Endothelial cell of umbilical vein (primary cell): ENCODE measurements at regions not wholly inside any gene's neighbourhood (a gene's known extent, or its start where the extent isn't known, plus 50 kb on each side); places are given as distances from the start of the nearest gene placed in this dataset.

Source experiments
- BruUV-seq: library from RNA; stranded (reverse); fragments of 400-500 nt; replicated peaks from 2 replicates; lab custom pipeline; 2021; lab: Mats Ljungman, UMichigan
- CTCF ChIA-PET: fragments of 300-600, 350-600 bp; sonication (Branson Sonifier 250); formaldehyde crosslinking; loops from one replicate; lab custom pipeline; 2021; ENCODE audit warnings: antibody characterized with exemption, inconsistent platforms; lab: Charles Lee
- POLR2A ChIA-PET: fragments of 300-600, 350-600 bp; sonication (Branson Sonifier 250); formaldehyde crosslinking; loops from one replicate; lab custom pipeline; 2021; ENCODE audit warnings: antibody characterized with exemption, inconsistent platforms; lab: Charles Lee
- DNase-seq: peaks from one replicate; pipeline ENCODE4 v3.0.0-alpha.2; 2011; ENCODE audit warnings: low read depth, low spot score
- FAIRE-seq: peaks from 2 replicates; lab custom pipeline; 2011; peaks lifted over from hg19 to GRCh38; lab: Jason Lieb, UNC
- H2AFZ ChIP-seq: 2 replicates; pipeline ENCODE4 v1.6.0; 2012; ENCODE audit warnings: low read depth, low read length, control low read depth, inconsistent platforms
- H3K27ac ChIP-seq: 2 replicates; pipeline ENCODE4 v1.5.1; 2011; ENCODE audit warnings: low read depth, mild to moderate bottlenecking, control low read depth, low read length, moderate library complexity; ENCODE audit not compliant: insufficient read depth
- H3K27me3 ChIP-seq, 2 experiments: 2 replicates each; pipeline versions ENCODE4 v1.6.0 to v1.6.1; 2011; ENCODE audit warnings: low read length in 2 of 2, mixed read lengths in 1 of 2; ENCODE audit not compliant: control insufficient read depth in 2 of 2, insufficient read depth in 2 of 2
- H3K36me3 ChIP-seq, 2 experiments: 2 replicates in 1 of 2; 3 replicates in 1 of 2; pipeline ENCODE4 v1.5.1; 2011; ENCODE audit warnings: low read length in 2 of 2, mild to moderate bottlenecking in 1 of 2, moderate library complexity in 1 of 2; ENCODE audit not compliant: control insufficient read depth in 2 of 2, insufficient read depth in 2 of 2; ENCODE audit errors: extremely low read depth in 1 of 2
- H3K4me1 ChIP-seq: 3 replicates; pipeline ENCODE4 v1.5.1; 2011; ENCODE audit warnings: mild to moderate bottlenecking, low read length; ENCODE audit not compliant: control insufficient read depth, insufficient read depth; ENCODE audit errors: extremely low read depth
- H3K4me2 ChIP-seq: 2 replicates; pipeline ENCODE4 v1.6.1; 2011; ENCODE audit warnings: low read length, control low read depth, mixed read lengths; ENCODE audit not compliant: insufficient read depth
- H3K4me3 ChIP-seq, 3 experiments: fragments of 200-600 bp in 1 of 3; sonication (generic), shearing (Covaris generic) in 1 of 3; replicated peaks in 1 of 3; 2 replicates each; pipeline ENCODE4 v1.5.1; 2011 to 2016; ENCODE audit warnings: control low read depth in 3 of 3, low read length in 3 of 3, mild to moderate bottlenecking in 2 of 3, inconsistent platforms in 1 of 3, low read depth in 1 of 3, moderate library complexity in 1 of 3; ENCODE audit not compliant: insufficient read depth in 1 of 3
- H3K79me2 ChIP-seq: 2 replicates; pipeline ENCODE4 v1.6.0; 2012; ENCODE audit warnings: low read length, inconsistent platforms; ENCODE audit not compliant: control insufficient read depth, insufficient read depth
- H3K9ac ChIP-seq: replicated peaks from 2 replicates; pipeline ENCODE3; 2011; ENCODE audit warnings: low read length, control low read depth; ENCODE audit not compliant: insufficient read depth; ENCODE audit errors: extremely low read depth
- H3K9me1 ChIP-seq: replicated peaks from 3 replicates; pipeline ENCODE4 v1.6.0; 2011; ENCODE audit warnings: mild to moderate bottlenecking, low read length; ENCODE audit not compliant: control insufficient read depth, insufficient read depth; ENCODE audit errors: extremely low read depth
- H3K9me3 ChIP-seq: replicated peaks from 2 replicates; pipeline ENCODE4 v1.5.1; 2012; ENCODE audit warnings: low read length, inconsistent platforms; ENCODE audit not compliant: control insufficient read depth, insufficient read depth
- H4K20me1 ChIP-seq: replicated peaks from 2 replicates; pipeline ENCODE3; 2011; ENCODE audit warnings: mild to moderate bottlenecking, low read length; ENCODE audit not compliant: control insufficient read depth, insufficient read depth; ENCODE audit errors: extremely low read depth
- CTCF ChIP-seq, 2 donors: IDR thresholded peaks; 1 replicate in 1 of 2; 2 replicates in 1 of 2; pipeline ENCODE4 v1.5.1; 2011; ENCODE audit warnings: low read length in 2 of 2, mild to moderate bottlenecking in 2 of 2, moderate library complexity in 2 of 2, control low read depth in 1 of 2, inconsistent platforms in 1 of 2, low read depth in 1 of 2; ENCODE audit not compliant: insufficient read depth in 1 of 2; ENCODE audit errors: extremely low read depth in 1 of 2
- EZH2 ChIP-seq: IDR thresholded peaks from 2 replicates; pipeline ENCODE4 v1.6.1; 2012; ENCODE audit warnings: borderline replicate concordance, low read depth, mild to moderate bottlenecking, moderate library complexity, low read length, inconsistent platforms; ENCODE audit not compliant: severe bottlenecking
- FOS ChIP-seq: IDR thresholded peaks from 2 replicates; pipeline ENCODE4 v1.6.1; 2011; ENCODE audit warnings: mild to moderate bottlenecking, low read length, moderate library complexity, borderline replicate concordance; ENCODE audit not compliant: insufficient read depth
- GATA2 ChIP-seq: IDR thresholded peaks from 2 replicates; pipeline ENCODE4 v1.7.0; 2011; ENCODE audit warnings: low read depth, mild to moderate bottlenecking, moderate library complexity, mixed read lengths, low read length; ENCODE audit not compliant: insufficient read length, insufficient read depth
- JUN ChIP-seq: IDR thresholded peaks from 2 replicates; pipeline ENCODE4 v1.6.1; 2011; ENCODE audit warnings: borderline replicate concordance, low read depth; ENCODE audit not compliant: insufficient read length, insufficient read depth
- MAX ChIP-seq: IDR thresholded peaks from 2 replicates; pipeline ENCODE4 v1.6.1; 2011; ENCODE audit not compliant: insufficient read depth, insufficient read length
- MYC ChIP-seq: IDR thresholded peaks from one replicate; pipeline ENCODE4 v1.6.1; 2011; ENCODE audit warnings: mild to moderate bottlenecking, low read depth, low read length
- POLR2A ChIP-seq: IDR thresholded peaks from 2 replicates; pipeline ENCODE4 v1.6.1; 2012; ENCODE audit warnings: low read depth, mild to moderate bottlenecking, control low read depth, low read length
- POLR2AphosphoS5 ChIP-seq: IDR thresholded peaks from 2 replicates; pipeline ENCODE4 v1.6.1; 2012; ENCODE audit warnings: low read depth, mild to moderate bottlenecking, control low read depth, low read length, moderate library complexity; ENCODE audit not compliant: insufficient read depth
- dilution Hi-C: fragments of 300-500 bp; cut with MboI; formaldehyde crosslinking; loops from one replicate; pipeline ENCODE4 v1.15.0; 2019; ENCODE audit warnings: low sequenced_read_pairs; ENCODE audit not compliant: extremely low pct_ligation_motif_present
- intact Hi-C: fragments of 100-400 bp; cut with micrococcal nuclease; formaldehyde crosslinking; loops from one replicate; pipeline ENCODE4 v1.10.0; 2022

- intact Hi-C loops (no loop called here), dilution Hi-C loops (no loop called here)
- DNase-seq (no peak), FAIRE-seq (no peak)
- Histone ChIP-seq H2AFZ (no peak overlapping the region), H3K4me3 (no peak overlapping the region), H3K9me3 (no peaks in the 10 kb centered on the region), H3K79me2 (no peaks in the 10 kb centered on the region), H3K36me3 (no peaks in the 10 kb centered on the region), H3K4me2 (no peak overlapping the region), H3K27ac (no peak overlapping the region), H3K9me1 (no peaks in the 10 kb centered on the region), H3K27me3 (no peaks in the 10 kb centered on the region), H3K9ac (no peak overlapping the region), H4K20me1 (no peaks in the 10 kb centered on the region), H3K4me1 (no peaks in the 10 kb centered on the region)
- ChIA-PET CTCF (no interaction called here), POLR2A (no interaction called here)
- TF ChIP-seq POLR2A (no peak), CTCF (IDR thresholded peaks at IDR 0.05; ENCODE audit: extremely low read depth in 1 of 2, insufficient read depth in 1 of 2, low read depth in 1 of 2, low read length in 2 of 2) (no peak), FOS (no peak), EZH2 (no peak), MYC (no peak), MAX (no peak), GATA2 (no peak), JUN (no peak), POLR2AphosphoS5 (no peak)
- no TSS peak for BruUV-seq
Measured at GRCh38 chr4:34572026-34572425, 1672.3 kb downstream of the ARAP2 start.
